HepG2 (cell line): ENCODE measurements at regions not wholly inside any gene's neighbourhood (a gene's known extent, or its start where the extent isn't known, plus 50 kb on each side); places are given as distances from the start of the nearest gene placed in this dataset.

Experiments used
- ATAC-seq: fragments of 200-7000 bp; cut with Tn5 transposase; 3 replicates; pipeline ENCODE4 v1.9.1; 2020; ENCODE audit warnings: mild to moderate bottlenecking, moderate library complexity
- BruUV-seq: library from RNA; stranded (reverse); fragments of 400-500 nt; replicated peaks from 2 replicates; lab custom pipeline; 2021; lab: Mats Ljungman, UMichigan
- CTCF ChIA-PET: fragments of 300-600 bp; formaldehyde crosslinking; extraction: SDS; loops from one replicate; lab custom pipeline; 2021; ENCODE audit warnings: low total read pairs, inconsistent platforms, low intra/inter-chr PET ratio; lab: Yijun Ruan, JAX
- POLR2A ChIA-PET: fragments of 350-600 bp; sonication (Branson Sonifier 250); formaldehyde crosslinking; loops from one replicate; lab custom pipeline; 2020; ENCODE audit warnings: antibody characterized with exemption, inconsistent platforms; lab: Yijun Ruan, JAX
- DNase-seq: peaks from one replicate; pipeline ENCODE4 v3.0.0-alpha.2; 2015; ENCODE audit warnings: low spot score
- FAIRE-seq: peaks from 3 replicates; lab custom pipeline; 2011; peaks lifted over from hg19 to GRCh38; lab: Jason Lieb, UNC
- H2AFZ ChIP-seq: one replicate; pipeline ENCODE4 v1.6.1; 2011; ENCODE audit warnings: low read length, inconsistent platforms
- H3K27ac ChIP-seq: fragments of 300-600 bp; 3 replicates; pipeline ENCODE4 v1.8.0; 2011; ENCODE audit warnings: mixed run types, mild to moderate bottlenecking, mixed read lengths, low read length, inconsistent platforms; ENCODE audit not compliant: insufficient read depth; ENCODE audit errors: extremely low read length
- H3K27me3 ChIP-seq, 2 experiments: fragments of 200-600 bp in 1 of 2; 2 replicates in 1 of 2; 3 replicates in 1 of 2; pipeline versions ENCODE4 v1.6.0 to v1.8.0; 2011; ENCODE audit warnings: low read length in 2 of 2, mild to moderate bottlenecking in 2 of 2, moderate library complexity in 2 of 2, inconsistent platforms in 1 of 2; ENCODE audit not compliant: insufficient read depth in 2 of 2, control insufficient read depth in 1 of 2
- H3K36me3 ChIP-seq, 2 experiments: fragments of 200-600 bp in 1 of 2; replicated peaks in 1 of 2; 2 replicates in 1 of 2; 3 replicates in 1 of 2; pipeline versions ENCODE4 v1.5.1 to v1.8.0; 2011; ENCODE audit warnings: low read length in 2 of 2, inconsistent platforms in 1 of 2; ENCODE audit not compliant: insufficient read depth in 2 of 2, control insufficient read depth in 1 of 2
- H3K4me1 ChIP-seq: 2 replicates; pipeline ENCODE4 v1.5.1; 2012; ENCODE audit warnings: low read length, inconsistent platforms; ENCODE audit not compliant: insufficient read depth
- H3K4me2 ChIP-seq: 2 replicates; pipeline ENCODE4 v1.6.0; 2011; ENCODE audit warnings: low read depth, low read length, inconsistent platforms
- H3K4me3 ChIP-seq, 3 experiments: fragments of 200-600 bp in 1 of 3; sonication (generic), shearing (Covaris generic) in 1 of 3; replicated peaks in 1 of 3; 2 replicates each; pipeline ENCODE4 v1.5.1; 2011 to 2016; ENCODE audit warnings: low read length in 3 of 3, inconsistent platforms in 2 of 3, low read depth in 2 of 3, mild to moderate bottlenecking in 2 of 3, control low read depth in 1 of 3, mixed read lengths in 1 of 3; ENCODE audit not compliant: insufficient read depth in 1 of 3
- H3K79me2 ChIP-seq: one replicate; pipeline ENCODE4 v1.6.1; 2011; ENCODE audit warnings: low read length, inconsistent platforms; ENCODE audit not compliant: insufficient read depth
- H3K9ac ChIP-seq: 2 replicates; pipeline ENCODE4 v1.6.0; 2011; ENCODE audit warnings: mild to moderate bottlenecking, low read depth, low read length, inconsistent platforms; ENCODE audit not compliant: insufficient read depth
- H3K9me3 ChIP-seq: 2 replicates; pipeline ENCODE4 v1.5.1; 2012; ENCODE audit warnings: mild to moderate bottlenecking, low read length
- H4K20me1 ChIP-seq: 2 replicates; pipeline ENCODE4 v1.6.0; 2011; ENCODE audit warnings: inconsistent platforms, mild to moderate bottlenecking, low read length, moderate library complexity; ENCODE audit not compliant: insufficient read depth
- CC2D1A ChIP-seq: sonication (generic); formaldehyde crosslinking; IDR thresholded peaks from 2 replicates; pipeline ENCODE4 v1.8.1; 2023; ENCODE audit warnings: mild to moderate bottlenecking, missing genetic modification reagents
- CREB3 ChIP-seq: sonication (generic); formaldehyde crosslinking; IDR thresholded peaks from 2 replicates; pipeline ENCODE4 v1.5.0; 2020; ENCODE audit warnings: missing genetic modification reagents
- CSRNP2 ChIP-seq: sonication (generic); formaldehyde crosslinking; conservative IDR thresholded peaks from 2 replicates; pipeline ENCODE4 v1.8.0; 2022; ENCODE audit warnings: low read depth, missing genetic modification reagents
- ELK4 ChIP-seq: sonication (generic); formaldehyde crosslinking; IDR thresholded peaks from 2 replicates; pipeline ENCODE4 v1.9.0; 2021; ENCODE audit warnings: missing genetic modification reagents, borderline replicate concordance
- RAD51 ChIP-seq: fragments of 450-650 bp; IDR thresholded peaks from 2 replicates; pipeline ENCODE4 v1.6.1; 2016; ENCODE audit warnings: borderline replicate concordance
- RERE ChIP-seq: IDR thresholded peaks from 2 replicates; pipeline ENCODE4 v1.6.1; 2016; ENCODE audit warnings: low read depth, missing genetic modification reagents, missing compliant biosample characterization
- USF2 ChIP-seq, 2 experiments: sonication (generic) in 1 of 2; formaldehyde crosslinking in 1 of 2; IDR thresholded peaks; 2 replicates each; pipeline versions ENCODE4 v1.5.1 to v1.6.1; 2011 to 2020; ENCODE audit warnings: borderline replicate concordance in 1 of 2, low read depth in 1 of 2, low read length in 1 of 2, mild to moderate bottlenecking in 1 of 2, missing genetic modification reagents in 1 of 2, moderate library complexity in 1 of 2
- ZNF235 ChIP-seq: sonication (generic); formaldehyde crosslinking; IDR thresholded peaks from 2 replicates; pipeline ENCODE4 v1.8.1; 2023; ENCODE audit warnings: mild to moderate bottlenecking, missing genetic modification reagents, borderline replicate concordance
- ZNF598 ChIP-seq: sonication (generic); formaldehyde crosslinking; IDR thresholded peaks from 2 replicates; pipeline ENCODE4 v1.5.1; 2020; ENCODE audit warnings: mild to moderate bottlenecking, missing genetic modification reagents, borderline replicate concordance
- WGBS: methylation state at CpG from one replicate; pipeline ENCODE4 v1.1.6; 2017; ENCODE audit warnings: low lambda C conversion rate; 5-methylcytosine and 5-hydroxymethylcytosine counted together
- in situ Hi-C: cut with HindIII; loops from 2 replicates; pipeline ENCODE4 v1.10.0; 2017; ENCODE audit warnings: low pct_unique_long_range_greater_than_20kb; ENCODE audit not compliant: extremely low pct_ligation_motif_present
- intact Hi-C: fragments of 100-400 bp; cut with micrococcal nuclease; formaldehyde crosslinking; loops from one replicate; pipeline ENCODE4 v1.10.0; 2022; ENCODE audit not compliant: unreplicated experiment

GRCh38 chr16:86303787-86304678 is 206.3 kb upstream of the FOXF1 start:
- H3K36me3 ChIP-seq: no peaks in the 10 kb centered on the region
- FAIRE-seq (no peak), DNase-seq (no peak), ATAC-seq (no peak; the same call in 2 of the 3 replicates)
- no peak overlapping the region for H3K27ac ChIP-seq
- H3K9ac ChIP-seq: no peak overlapping the region
- 16% methylated on average over 23 of the region's 41 CpGs for WGBS
- intact Hi-C loops (no loop called here), in situ Hi-C loops (loop anchor here (10.0 kb wide), 1 partner anchor 229 kb away; no protein-coding TSS in a partner anchor)
- CTCF ChIA-PET: no interaction called here
- no peak overlapping the region for H3K4me2 ChIP-seq
- peaks cover 9 to 65% of the 10 kb centered on the region in 2 experiments for H3K27me3 ChIP-seq
- H4K20me1 ChIP-seq: no peaks in the 10 kb centered on the region
- no peaks in the 10 kb centered on the region for H3K4me1 ChIP-seq
- no TSS peak for BruUV-seq
- no peak overlapping the region for H3K4me3 ChIP-seq
- POLR2A ChIA-PET: no interaction called here
- no peaks in the 10 kb centered on the region for H3K9me3 ChIP-seq
- no peaks in the 10 kb centered on the region for H3K79me2 ChIP-seq
- no peak overlapping the region for H2AFZ ChIP-seq
- TF ChIP-seq CC2D1A (CRISPR knock-in tag) (no peak), ZNF235 (CRISPR knock-in tag) (no peak), CSRNP2 (CRISPR knock-in tag) (no peak), USF2 (IDR thresholded peaks at IDR 0.05; ENCODE audit: low read depth, low read length) (no peak), USF2 (CRISPR knock-in tag; IDR thresholded peaks at IDR 0.05; ENCODE audit: borderline replicate concordance) (no peak), ZNF598 (CRISPR knock-in tag) (no peak), RAD51 (no peak), RERE (CRISPR knock-in tag) (no peak), CREB3 (no peak), ELK4 (CRISPR knock-in tag) (no peak)
